Left ventricle myocardium inferior (tissue), 1 donor: ENCODE measurements at regions not wholly inside any gene's neighbourhood (a gene's known extent, or its start where the extent isn't known, plus 50 kb on each side); places are given as distances from the start of the nearest gene placed in this dataset.

ENCODE experiments used
- DNase-seq: peaks from one replicate; pipeline ENCODE4 v3.0.0-alpha.2; 2020
- H3K27ac ChIP-seq: fragments of 200-600 bp; replicated peaks from 2 replicates; pipeline ENCODE4 v1.8.0; 2021
- H3K27me3 ChIP-seq: fragments of 200-600 bp; 2 replicates; pipeline ENCODE4 v1.8.0; 2021; ENCODE audit warnings: low read depth
- H3K36me3 ChIP-seq: fragments of 200-600 bp; 2 replicates; pipeline ENCODE4 v1.8.0; 2021
- H3K4me1 ChIP-seq: fragments of 200-600 bp; 2 replicates; pipeline ENCODE4 v1.8.0; 2021
- H3K4me3 ChIP-seq: fragments of 200-600 bp; 2 replicates; pipeline ENCODE4 v1.8.0; 2021; ENCODE audit warnings: mild to moderate bottlenecking, moderate library complexity
- H3K9me3 ChIP-seq: fragments of 200-600 bp; replicated peaks from 2 replicates; pipeline ENCODE4 v1.8.0; 2021
- intact Hi-C: fragments of 100-400 bp; cut with micrococcal nuclease; formaldehyde crosslinking; loops from one replicate; pipeline ENCODE4 v1.11.0; 2022
- TF ChIP-seq, protein P1 (sequence below): fragments of 200-600 bp; IDR thresholded peaks from 2 replicates; pipeline ENCODE4 v1.8.0; 2021; ENCODE audit warnings: antibody characterized with exemption, mild to moderate bottlenecking, borderline replicate concordance
- donor health status: DM: no; HTN: yes; CAD: no; lungs with severe emphysema.

DNA sequence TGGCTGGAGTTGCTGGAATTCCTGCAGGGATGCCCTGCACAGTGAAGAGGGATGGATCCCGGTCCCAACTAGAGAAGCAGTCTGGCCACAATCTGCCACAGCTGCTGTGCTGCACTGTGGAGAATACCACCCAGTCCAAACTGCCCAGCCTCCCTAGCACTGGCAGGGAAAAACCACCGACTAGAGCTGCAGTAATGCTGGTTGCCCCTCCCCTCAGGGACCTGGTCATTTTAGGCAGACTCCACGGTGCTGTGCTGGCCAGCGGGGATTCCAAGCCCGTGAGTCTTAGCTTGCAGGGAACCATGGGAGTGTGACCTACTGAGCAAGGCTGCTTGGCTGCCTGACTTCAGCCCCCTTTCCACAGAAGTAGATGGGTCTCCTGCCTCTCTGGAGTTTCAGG, 478.0 kb upstream of the ATP11B start:
- H3K4me3 ChIP-seq, result no peak overlapping the region
- DNase-seq, result no peak
- TF ChIP-seq, protein P1, sequence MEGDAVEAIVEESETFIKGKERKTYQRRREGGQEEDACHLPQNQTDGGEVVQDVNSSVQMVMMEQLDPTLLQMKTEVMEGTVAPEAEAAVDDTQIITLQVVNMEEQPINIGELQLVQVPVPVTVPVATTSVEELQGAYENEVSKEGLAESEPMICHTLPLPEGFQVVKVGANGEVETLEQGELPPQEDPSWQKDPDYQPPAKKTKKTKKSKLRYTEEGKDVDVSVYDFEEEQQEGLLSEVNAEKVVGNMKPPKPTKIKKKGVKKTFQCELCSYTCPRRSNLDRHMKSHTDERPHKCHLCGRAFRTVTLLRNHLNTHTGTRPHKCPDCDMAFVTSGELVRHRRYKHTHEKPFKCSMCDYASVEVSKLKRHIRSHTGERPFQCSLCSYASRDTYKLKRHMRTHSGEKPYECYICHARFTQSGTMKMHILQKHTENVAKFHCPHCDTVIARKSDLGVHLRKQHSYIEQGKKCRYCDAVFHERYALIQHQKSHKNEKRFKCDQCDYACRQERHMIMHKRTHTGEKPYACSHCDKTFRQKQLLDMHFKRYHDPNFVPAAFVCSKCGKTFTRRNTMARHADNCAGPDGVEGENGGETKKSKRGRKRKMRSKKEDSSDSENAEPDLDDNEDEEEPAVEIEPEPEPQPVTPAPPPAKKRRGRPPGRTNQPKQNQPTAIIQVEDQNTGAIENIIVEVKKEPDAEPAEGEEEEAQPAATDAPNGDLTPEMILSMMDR, result no peak
- no peaks in the 10 kb centered on the region for H3K27me3 ChIP-seq
- H3K4me1 ChIP-seq, result no peaks in the 10 kb centered on the region
- H3K36me3 ChIP-seq, result no peaks in the 10 kb centered on the region
- H3K9me3 ChIP-seq, result peaks cover 73% of the 10 kb centered on the region
- intact Hi-C loops, result no loop called here
- H3K27ac ChIP-seq, result no peak overlapping the region

DNA sequence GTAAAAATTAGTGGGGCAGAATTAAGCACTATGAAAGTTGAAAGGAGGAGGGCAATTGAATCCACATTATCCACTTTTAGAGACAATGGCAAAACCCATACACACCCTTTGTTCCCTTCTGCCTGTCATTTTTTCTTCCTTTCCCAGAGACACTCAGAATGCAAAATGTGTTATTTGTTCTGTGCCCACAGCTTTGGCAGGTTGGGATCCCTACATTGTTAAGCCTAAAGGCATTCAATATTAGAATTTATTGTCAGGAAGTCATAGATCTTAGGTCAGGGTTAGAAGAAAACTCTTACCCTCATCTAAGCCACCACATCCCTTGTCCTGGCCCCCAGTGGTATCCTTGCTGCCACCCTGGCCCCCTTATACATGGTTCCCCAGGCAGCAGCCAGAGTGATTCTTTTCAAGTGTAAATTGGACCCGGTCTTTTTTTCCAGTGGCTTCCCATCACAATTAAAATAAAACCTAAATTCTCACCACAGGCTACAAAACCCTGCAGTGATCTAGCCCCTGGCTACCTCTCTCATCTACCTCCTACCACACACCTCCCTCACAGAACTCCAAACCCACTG, 470.1 kb upstream of the ATP11B start:
- no peaks in the 10 kb centered on the region for H3K4me1 ChIP-seq
- H3K4me3 ChIP-seq, result no peak overlapping the region
- no peak for DNase-seq
- peaks cover 34% of the 10 kb centered on the region for H3K9me3 ChIP-seq
- TF ChIP-seq, protein P1, result no peak
- peaks cover 3% of the 10 kb centered on the region for H3K27me3 ChIP-seq
- intact Hi-C loops, result no loop called here
- H3K27ac ChIP-seq, result no peak overlapping the region
- no peaks in the 10 kb centered on the region for H3K36me3 ChIP-seq

DNA sequence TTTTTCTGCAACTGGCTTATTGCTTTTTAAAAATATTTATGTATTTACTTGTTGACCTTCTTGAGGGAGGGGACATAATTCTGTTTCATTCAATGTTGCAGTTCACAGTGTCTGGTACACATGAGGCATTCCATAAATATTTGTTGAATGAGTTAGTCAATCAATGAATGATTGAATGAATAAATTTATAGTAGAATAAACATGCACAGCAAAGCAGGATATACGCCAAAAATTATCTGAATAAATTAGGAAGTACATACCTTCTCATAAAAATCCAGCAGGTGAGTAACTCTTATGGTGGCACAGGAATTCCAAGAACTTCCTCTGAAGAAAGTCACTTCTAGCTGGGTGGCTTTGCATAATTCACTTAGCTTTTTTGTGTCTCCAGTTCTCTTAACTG, 469.4 kb upstream of the ATP11B start:
- no peaks in the 10 kb centered on the region for H3K4me1 ChIP-seq
- no peak overlapping the region for H3K4me3 ChIP-seq
- H3K9me3 ChIP-seq, result peaks cover 27% of the 10 kb centered on the region
- H3K27ac ChIP-seq, result no peak overlapping the region
- TF ChIP-seq, protein P1, result no peak
- H3K27me3 ChIP-seq, result peaks cover 3% of the 10 kb centered on the region
- no peak for DNase-seq
- no peaks in the 10 kb centered on the region for H3K36me3 ChIP-seq
- intact Hi-C loops, result no loop called here

DNA sequence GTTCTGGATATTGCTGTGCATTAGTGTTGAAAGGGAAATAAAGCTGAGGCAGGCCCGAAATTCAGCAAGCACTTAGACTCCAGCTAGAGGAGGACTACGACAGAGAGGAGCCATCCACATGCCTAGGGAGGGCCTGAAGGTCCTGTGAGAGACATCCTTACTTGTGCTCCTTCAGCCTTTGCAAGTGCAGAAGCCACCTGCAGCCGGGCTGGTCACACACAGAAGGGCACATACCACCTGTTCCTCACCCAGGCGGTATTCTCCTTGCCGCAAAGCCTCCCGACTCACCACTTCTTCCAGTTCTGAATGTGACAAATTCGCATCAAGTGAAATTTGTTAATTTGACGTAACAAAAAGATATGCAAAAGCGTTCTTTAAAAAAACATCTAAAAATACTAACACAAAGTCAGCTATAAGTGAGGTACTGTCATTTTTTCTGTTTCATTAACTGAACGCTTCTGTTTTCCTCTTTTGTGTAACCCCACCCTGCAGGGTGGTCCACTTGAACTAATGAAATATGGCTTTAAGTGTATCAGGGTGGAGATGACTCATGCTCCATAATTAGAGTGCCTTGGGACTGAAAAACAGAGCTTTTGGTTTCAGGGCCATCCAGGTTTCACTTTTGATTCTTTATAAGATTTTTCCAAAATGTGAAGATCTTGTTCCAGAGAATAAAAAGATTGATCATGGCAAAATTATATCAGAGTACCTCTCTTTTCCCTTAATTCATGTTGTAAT, 467.9 kb upstream of the ATP11B start:
- H3K36me3 ChIP-seq, result no peaks in the 10 kb centered on the region
- no peak overlapping the region for H3K27ac ChIP-seq
- intact Hi-C loops, result no loop called here
- no peak for DNase-seq
- H3K4me1 ChIP-seq, result no peaks in the 10 kb centered on the region
- H3K27me3 ChIP-seq, result peaks cover 3% of the 10 kb centered on the region
- no peak overlapping the region for H3K4me3 ChIP-seq
- TF ChIP-seq, protein P1, result no peak
- H3K9me3 ChIP-seq, result peaks cover 13% of the 10 kb centered on the region

DNA sequence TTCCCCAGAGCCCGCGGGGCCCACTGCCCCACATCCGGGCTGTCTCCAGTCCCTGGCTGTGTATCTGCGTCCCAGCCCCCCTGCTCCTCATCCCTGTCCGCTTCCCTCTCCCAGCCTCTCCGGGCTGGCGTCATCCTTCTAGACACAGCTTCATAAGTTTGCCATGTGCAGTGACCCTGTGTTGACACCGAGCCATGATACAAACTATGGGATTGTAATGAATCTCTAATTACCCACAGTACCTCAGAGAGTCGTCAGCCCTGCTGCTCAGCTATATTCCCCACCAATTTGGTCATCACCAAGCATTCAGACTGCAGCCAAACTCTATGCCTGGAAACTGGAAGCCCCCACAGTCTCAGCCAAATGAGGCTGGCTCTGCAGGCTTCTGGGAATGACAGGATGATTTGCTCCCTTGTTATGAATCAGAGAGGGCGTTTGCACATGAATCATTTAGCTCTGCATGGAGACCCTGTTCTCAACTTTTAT, 466.1 kb upstream of the ATP11B start:
- Histone ChIP-seq H3K36me3 (no peaks in the 10 kb centered on the region), H3K4me1 (no peaks in the 10 kb centered on the region), H3K27me3 (peaks cover 3% of the 10 kb centered on the region), H3K4me3 (no peak overlapping the region), H3K9me3 (no peaks in the 10 kb centered on the region), H3K27ac (no peak overlapping the region)
- TF ChIP-seq, protein P1, result no peak
- DNase-seq, result no peak
- intact Hi-C loops, result no loop called here
